ENCODE measurements at regions not wholly inside any gene's neighbourhood (a gene's known extent, or its start where the extent isn't known, plus 50 kb on each side); places are given as distances from the start of the nearest gene placed in this dataset.

- DNase-seq (ENCODE audit: low spot score), result no peak
- intact Hi-C loops (cut with DNase I), result no loop called here
Observed at GRCh38 chr2:8452979-8453903, 228.6 kb upstream of the ID2 start.

- intact Hi-C loops (cut with DNase I), result no loop called here
- no peak for DNase-seq (ENCODE audit: low spot score)
Observed at GRCh38 chr2:8453904-8454302, 228.0 kb upstream of the ID2 start.

GRCh38 chr2:8454797-8455196, 227.1 kb upstream of the ID2 start:
- DNase-seq (ENCODE audit: low spot score), result no peak
- intact Hi-C loops (cut with DNase I), result no loop called here

- no peak for DNase-seq (ENCODE audit: low spot score)
- intact Hi-C loops (cut with DNase I), result no loop called here
Observed at GRCh38 chr2:8455236-8456150, 226.4 kb upstream of the ID2 start.

GRCh38 chr2:8456151-8457091, 225.4 kb upstream of the ID2 start:
- no peak for DNase-seq (ENCODE audit: low spot score)
- intact Hi-C loops (cut with DNase I), result no loop called here

- DNase-seq (ENCODE audit: low spot score), result no peak
- intact Hi-C loops (cut with DNase I), result no loop called here
Observed at GRCh38 chr2:8457092-8457481, 224.8 kb upstream of the ID2 start.

GRCh38 chr2:8457699-8458502, 224.0 kb upstream of the ID2 start:
- intact Hi-C loops (cut with DNase I), result no loop called here
- no peak for DNase-seq (ENCODE audit: low spot score)

GRCh38 chr2:8458503-8459459, 223.1 kb upstream of the ID2 start:
- DNase-seq (ENCODE audit: low spot score), result no peak

GRCh38 chr2:8459474-8459873, 222.4 kb upstream of the ID2 start:
- intact Hi-C loops (cut with DNase I), result no loop called here
- no peak for DNase-seq (ENCODE audit: low spot score)

More at GRCh38 chr2:8458503-8459459, 223.1 kb upstream of the ID2 start:
- intact Hi-C loops (cut with DNase I), result no loop called here

- intact Hi-C loops (cut with DNase I), result no loop called here
- no peak for DNase-seq (ENCODE audit: low spot score)
Observed at GRCh38 chr2:8461341-8461740, 220.5 kb upstream of the ID2 start.

GRCh38 chr2:8462280-8462679, 219.6 kb upstream of the ID2 start:
- intact Hi-C loops (cut with DNase I), result no loop called here
- no peak for DNase-seq (ENCODE audit: low spot score)

- no peak for DNase-seq (ENCODE audit: low spot score)
- intact Hi-C loops (cut with DNase I), result no loop called here
Observed at GRCh38 chr2:8462899-8463648, 218.8 kb upstream of the ID2 start.

GRCh38 chr2:8465560-8465959, 216.3 kb upstream of the ID2 start:
- intact Hi-C loops (cut with DNase I), result no loop called here
- no peak for DNase-seq (ENCODE audit: low spot score)

- intact Hi-C loops (cut with DNase I), result no loop called here
- no peak for DNase-seq (ENCODE audit: low spot score)
Observed at GRCh38 chr2:8469709-8470493, 212.0 kb upstream of the ID2 start.

- no peak for DNase-seq (ENCODE audit: low spot score)
- intact Hi-C loops (cut with DNase I), result no loop called here
Observed at GRCh38 chr2:8472545-8473323, 209.1 kb upstream of the ID2 start.
